ENCODE measurements at regions not wholly inside any gene's neighbourhood (a gene's known extent, or its start where the extent isn't known, plus 50 kb on each side); places are given as distances from the start of the nearest gene placed in this dataset.
A peak's percentile ranks its signal among the peaks of the same experiment; 100 is the strongest.

- peak overlapping the region; percentile 50 to 61; a peak in 3 of 4 replicates for H3K4me2 ChIP-seq (ENCODE audit: insufficient read depth in 1 of 2, low read depth in 2 of 2, low read length in 2 of 2)
- no peaks in the 10 kb centered on the region for H3K36me3 ChIP-seq (ENCODE audit: control insufficient read depth in 2 of 4, insufficient read depth in 4 of 4, low read length in 3 of 4)
- DNase-seq (ENCODE audit: low read depth in 1 of 2, low spot score in 2 of 2) = no peak
- peak overlapping the region in 1 of 4 experiments; percentile 7; a peak in 1 of 8 replicates for H3K4me3 ChIP-seq (ENCODE audit: extremely low read depth in 1 of 4, insufficient read depth in 2 of 4, low read depth in 3 of 4, low read length in 4 of 4)
- peak overlapping the region; percentile 46; the same call in 1 of the 2 replicates for H2BK15ac ChIP-seq (ENCODE audit: low read length)
- peaks cover 16% of the 10 kb centered on the region for H3K79me1 ChIP-seq (ENCODE audit: low read depth, low read length)
- CTCF ChIA-PET (ENCODE audit: partially characterized antibody) = interaction anchor here (0.8 to 24.6 kb wide), 11 partner anchors 11 to 105 kb away, joined by 3 to 512 read pairs (median 5); no protein-coding TSS in a partner anchor
- H3K23ac ChIP-seq (ENCODE audit: insufficient read length) = no peak overlapping the region
- H3K9ac ChIP-seq (replicated peaks in 1 of 4; ENCODE audit: extremely low read depth in 1 of 4, low read depth in 3 of 4, low read length in 3 of 4) = no peak overlapping the region
- no peak overlapping the region for H3K4ac ChIP-seq (replicated peaks; ENCODE audit: insufficient read length, low read depth, low read length)
- peak overlapping the region; percentile 41; the same call in 1 of the 2 replicates for H2BK5ac ChIP-seq (ENCODE audit: low read depth, low read length)
- H4K5ac ChIP-seq (ENCODE audit: insufficient read length, low read depth, low read length) = no peak overlapping the region
- H2BK20ac ChIP-seq (ENCODE audit: low read length) = no peak overlapping the region
- no peak overlapping the region for H3K27ac ChIP-seq (ENCODE audit: low read depth, low read length)
- POLR2A ChIA-PET (ENCODE audit: partially characterized antibody) = interaction anchor here (0.8 to 1.6 kb wide), 4 partner anchors 8 to 30 kb away, joined by 3 to 4 read pairs (median 3); no protein-coding TSS in a partner anchor
- H3K14ac ChIP-seq (ENCODE audit: insufficient read length) = no peak overlapping the region
- H4K8ac ChIP-seq (ENCODE audit: extremely low read depth, insufficient read depth, low read length) = no peak overlapping the region
- 0 out of 2 replicates have a peak overlapping the region, but pooled peaks have one; percentile 14 for H2AK5ac ChIP-seq (ENCODE audit: low read depth, low read length)
- 64% methylated on average over 9 of the region's 11 CpGs; no CpG with 5 or more reads in 1 of the 2 experiments for whole genome bisulfite sequencing, 2 experiments (ENCODE audit: extremely low coverage in 1 of 2, insufficient coverage in 1 of 2, insufficient read length in 1 of 2, insufficient replicate concordance in 2 of 2, low coverage in 1 of 2, low lambda C conversion rate in 2 of 2, missing lambda C conversion rate in 1 of 2)
- H3K79me2 ChIP-seq (ENCODE audit: control insufficient read depth in 1 of 2, insufficient read depth in 2 of 2, low read length in 2 of 2) = peaks cover 0 to 76% of the 10 kb centered on the region in 2 experiments; a peak in 3 of 4 replicates
- TF ChIP-seq YY1 (IDR thresholded peaks at IDR 0.05; ENCODE audit: low read depth, low read length) (no peak), JUND (IDR thresholded peaks at IDR 0.05; ENCODE audit: low read length) (no peak), MAFK (IDR thresholded peaks at IDR 0.05; ENCODE audit: low read depth, low read length) (no peak), ATF3 (IDR thresholded peaks at IDR 0.05; ENCODE audit: insufficient read depth, low read depth, low read length) (no peak), EP300 (IDR thresholded peaks at IDR 0.05; ENCODE audit: borderline replicate concordance in 1 of 2, low read depth in 2 of 2, low read length in 2 of 2) (no peak), GTF2F1 (IDR thresholded peaks at IDR 0.05; ENCODE audit: borderline replicate concordance, low read depth, low read length) (no peak), BCL11A (IDR thresholded peaks at IDR 0.05; ENCODE audit: low read depth in 2 of 2, low read length in 2 of 2) (no peak), SP2 (IDR thresholded peaks at IDR 0.05; ENCODE audit: low read length) (no peak), POU5F1 (IDR thresholded peaks at IDR 0.05; ENCODE audit: low read depth, low read length) (no peak), TCF12 (IDR thresholded peaks at IDR 0.05; ENCODE audit: low read depth, low read length) (no peak), POLR2A (IDR thresholded peaks at IDR 0.05; ENCODE audit: control extremely low read depth in 1 of 2, low read depth in 2 of 2, low read length in 2 of 2) (no peak)
- H3K9me3 ChIP-seq (ENCODE audit: insufficient read depth in 2 of 2, low read depth in 1 of 2, low read length in 1 of 2) = no peaks in the 10 kb centered on the region
- no peaks in the 10 kb centered on the region for H3K27me3 ChIP-seq (replicated peaks in 1 of 4; ENCODE audit: control insufficient read depth in 3 of 4, extremely low read depth in 1 of 4, insufficient read depth in 3 of 4, low read length in 3 of 4)
- no peak overlapping the region for H2BK120ac ChIP-seq (replicated peaks; ENCODE audit: low read depth, low read length)
- peak overlapping the region; percentile 81; the same call in 1 of the 2 replicates for H3K18ac ChIP-seq (ENCODE audit: extremely low read depth, low read length)
- H3K56ac ChIP-seq (replicated peaks; ENCODE audit: insufficient read length, low read depth, low read length) = no peak overlapping the region
- peaks cover 0 to 54% (median 37%) of the 10 kb centered on the region in 4 experiments; a peak in 6 of 7 replicates for H3K4me1 ChIP-seq (replicated peaks in 1 of 4; ENCODE audit: control insufficient read depth in 3 of 4, insufficient read depth in 4 of 4, low read length in 3 of 4)
- no peak for FAIRE-seq
- no peak overlapping the region for H2AFZ ChIP-seq (ENCODE audit: low read length)
- H4K91ac ChIP-seq (replicated peaks; ENCODE audit: insufficient read length, low read length) = no peak overlapping the region
- H4K20me1 ChIP-seq (replicated peaks in 1 of 2; ENCODE audit: control insufficient read depth in 1 of 2, insufficient read depth in 2 of 2, low read length in 2 of 2) = peaks cover 12 to 20% of the 10 kb centered on the region in 2 experiments
- H3K23me2 ChIP-seq (ENCODE audit: low read depth, low read length) = no peaks in the 10 kb centered on the region
- H2BK12ac ChIP-seq (ENCODE audit: low read depth, low read length) = peak overlapping the region; percentile 60; the same call in 1 of the 2 replicates
Measured at GRCh38 chr17:77436481-77436880, 295.7 kb downstream of the SEC14L1 start.
